IPS DF 4.7 (cell line): ENCODE measurements at regions not wholly inside any gene's neighbourhood (a gene's known extent, or its start where the extent isn't known, plus 50 kb on each side); places are given as distances from the start of the nearest gene placed in this dataset.

Experiments used
- DNase-seq: peaks from one replicate; pipeline ENCODE4 v3.0.0-alpha.2; 2013; ENCODE audit warnings: low spot score; ENCODE audit errors: extremely low read depth

- DNase-seq, result no peak
These were observed 661.5 kb downstream of the BRD1 start for GRCh38 chr22:49166211-49166610.

GRCh38 chr22:49164773-49165320 is 662.8 kb downstream of the BRD1 start:
- no peak for DNase-seq

- DNase-seq, result no peak
These were observed 663.5 kb downstream of the BRD1 start for GRCh38 chr22:49163960-49164690.

DNA sequence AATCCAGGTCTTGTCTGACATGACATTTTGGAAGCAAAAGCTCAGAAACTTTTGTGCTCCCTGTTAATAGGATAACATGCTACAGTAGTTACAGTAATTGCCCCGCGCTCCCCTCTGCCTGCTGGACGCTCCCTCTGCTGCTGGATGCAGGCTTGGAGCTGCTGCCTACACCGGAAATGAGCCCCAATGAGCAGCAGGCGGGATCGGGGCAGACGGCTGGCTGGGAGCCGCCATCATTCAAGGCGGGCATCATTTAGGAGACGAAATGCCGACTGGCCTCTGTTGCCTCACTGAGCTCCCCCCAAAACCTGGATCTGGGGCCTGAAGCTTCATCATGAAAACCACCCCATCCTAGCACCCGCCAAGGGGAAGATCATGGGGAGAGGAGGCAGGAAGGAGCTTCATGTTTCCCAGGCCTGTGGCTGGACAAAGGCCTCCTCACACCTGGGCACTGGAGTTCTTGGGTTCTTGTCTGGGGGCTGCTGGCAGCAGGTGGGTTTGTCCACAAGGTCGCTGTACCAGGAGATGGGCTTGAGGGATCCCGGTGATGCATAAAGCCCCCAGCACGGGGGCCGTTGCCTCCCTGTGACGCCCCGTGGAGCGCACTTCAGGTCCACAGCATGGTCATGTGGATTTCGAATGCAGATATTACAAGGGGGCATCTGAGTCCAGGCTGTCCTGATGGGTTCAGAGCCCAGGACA is 664.3 kb downstream of the BRD1 start:
- DNase-seq, result no peak

DNA sequence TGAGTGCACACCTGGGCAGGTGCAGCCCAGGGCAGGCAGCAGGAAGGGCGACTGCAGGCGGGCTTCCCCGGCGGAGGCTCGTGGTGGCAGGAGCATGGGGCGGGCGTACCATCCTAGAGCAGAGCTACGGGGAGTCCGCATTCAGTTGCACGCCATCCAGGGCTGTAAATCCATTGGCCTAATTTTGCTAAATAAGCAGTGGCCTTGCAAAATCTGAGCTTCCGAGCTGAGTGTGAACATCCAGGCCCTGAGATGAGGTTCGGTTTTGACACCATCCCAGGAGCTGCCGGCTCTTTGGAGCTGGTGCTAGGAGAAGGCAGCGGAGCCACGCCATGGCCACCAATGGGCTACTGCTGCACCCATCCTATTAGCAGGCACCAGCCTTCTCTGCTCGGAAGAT is 664.8 kb downstream of the BRD1 start:
- no peak for DNase-seq

DNA sequence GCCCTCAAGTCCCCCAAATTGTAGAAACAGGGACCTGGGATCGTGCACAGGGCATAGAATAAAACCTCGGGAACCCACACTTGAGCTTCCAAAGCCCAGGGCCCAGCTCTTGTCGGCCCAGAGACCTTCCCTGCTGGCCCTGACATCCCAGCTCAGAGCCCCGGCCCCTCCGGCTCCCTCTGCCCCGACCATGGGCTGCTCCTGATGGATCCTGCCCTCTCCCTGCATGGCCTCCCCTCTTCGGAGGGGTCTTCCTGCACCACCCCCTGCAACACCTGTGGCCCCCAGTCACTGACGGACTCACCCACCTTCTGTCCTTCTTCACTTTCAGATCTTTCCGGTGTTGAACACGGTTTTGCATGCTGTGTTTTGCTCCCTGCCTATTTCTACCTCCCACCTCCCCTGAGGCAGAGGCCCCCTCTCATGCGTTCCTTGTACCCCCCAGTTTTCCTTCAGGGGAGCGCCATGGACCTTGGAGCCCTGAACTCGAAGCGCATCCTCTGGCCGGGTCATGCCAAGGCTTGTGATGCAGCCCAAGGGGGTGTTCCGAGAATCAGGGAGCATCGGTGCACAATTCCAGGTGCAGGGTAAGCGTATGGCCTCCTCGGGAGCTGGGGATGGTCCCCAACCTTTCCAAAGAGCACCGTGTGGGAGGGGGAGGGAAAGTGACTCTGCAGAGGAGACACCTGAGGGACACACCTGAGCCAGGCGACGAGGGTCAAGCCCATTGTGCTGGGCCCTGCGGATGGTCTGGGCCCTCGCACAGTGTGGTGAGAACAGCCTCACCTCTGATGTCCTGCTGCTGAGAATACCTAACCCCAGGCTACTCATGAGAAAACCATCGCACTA is 666.4 kb downstream of the BRD1 start:
- DNase-seq, result no peak

DNA sequence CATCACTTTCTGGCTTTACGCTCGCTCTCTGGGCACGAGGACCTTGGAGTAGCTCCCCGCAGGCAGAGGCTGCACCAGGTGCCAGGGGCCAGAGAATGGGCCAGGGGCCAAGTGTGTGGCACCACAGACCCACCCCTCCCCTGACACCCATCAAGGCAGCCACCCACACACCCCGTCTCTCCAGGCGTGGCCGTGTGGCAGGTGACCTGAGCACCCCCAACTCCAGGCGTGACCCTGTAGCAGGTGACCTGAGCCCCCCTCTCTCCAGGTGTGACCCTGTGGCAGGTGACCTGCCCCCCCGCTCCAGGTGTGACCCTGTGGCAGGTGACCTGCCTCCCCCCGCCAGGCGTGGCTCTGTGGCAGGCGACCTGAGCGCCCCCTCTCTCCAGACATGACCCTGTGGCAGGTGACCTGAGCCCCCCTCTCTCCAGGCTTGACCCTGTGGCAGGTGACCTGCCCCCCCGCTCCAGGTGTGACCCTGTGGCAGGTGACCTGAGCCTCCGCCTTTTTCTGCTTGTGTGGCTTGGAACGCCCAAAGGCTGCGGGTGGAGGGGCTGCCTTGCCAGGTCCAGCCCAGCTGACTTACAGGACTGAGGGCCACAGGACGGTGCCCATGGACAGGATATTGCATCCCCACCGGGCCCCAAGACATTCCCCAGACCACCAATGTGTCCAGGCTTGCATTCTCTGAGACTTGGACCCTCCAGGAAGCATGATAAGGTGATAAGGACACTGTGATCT is 667.2 kb downstream of the BRD1 start:
- no peak for DNase-seq

GRCh38 chr22:49159711-49160110 is 668.0 kb downstream of the BRD1 start:
- DNase-seq, result no peak

GRCh38 chr22:49158741-49159564 is 668.7 kb downstream of the BRD1 start:
- DNase-seq, result no peak

GRCh38 chr22:49157529-49158339 is 669.9 kb downstream of the BRD1 start:
- no peak for DNase-seq

DNA sequence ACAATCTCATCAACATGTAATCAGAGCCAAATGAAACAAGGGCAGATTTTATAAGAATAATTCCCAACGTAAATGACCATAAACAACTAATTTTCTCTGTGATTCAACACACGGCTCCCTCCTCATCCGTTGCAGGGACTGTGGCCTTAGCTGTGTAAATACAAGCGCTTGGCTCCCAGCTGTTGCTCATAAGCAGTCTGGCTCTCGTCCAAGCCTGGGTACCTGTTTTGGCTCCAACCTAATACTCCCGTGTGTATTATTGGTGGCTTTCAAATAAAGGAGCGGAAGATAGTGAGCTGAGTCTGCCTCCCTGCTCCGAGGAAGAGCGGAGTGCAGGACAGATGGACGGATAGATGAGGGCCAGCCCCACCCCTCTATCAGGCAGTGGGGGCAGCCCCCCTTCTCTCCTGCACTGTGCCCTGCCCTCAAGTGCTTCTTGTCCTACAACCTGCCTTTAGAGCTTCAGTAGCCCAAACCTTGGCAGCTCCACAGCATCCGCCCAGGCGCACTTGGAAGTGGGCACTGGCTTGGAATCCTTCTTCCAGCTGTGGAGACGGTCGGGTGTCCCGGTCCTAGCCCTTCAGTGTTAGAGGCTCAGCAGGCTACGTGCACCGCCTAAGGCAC is 670.9 kb downstream of the BRD1 start:
- no peak for DNase-seq

- DNase-seq, result no peak
These were observed 671.7 kb downstream of the BRD1 start for GRCh38 chr22:49155770-49156580.

GRCh38 chr22:49155039-49155769 is 672.5 kb downstream of the BRD1 start:
- no peak for DNase-seq

DNA sequence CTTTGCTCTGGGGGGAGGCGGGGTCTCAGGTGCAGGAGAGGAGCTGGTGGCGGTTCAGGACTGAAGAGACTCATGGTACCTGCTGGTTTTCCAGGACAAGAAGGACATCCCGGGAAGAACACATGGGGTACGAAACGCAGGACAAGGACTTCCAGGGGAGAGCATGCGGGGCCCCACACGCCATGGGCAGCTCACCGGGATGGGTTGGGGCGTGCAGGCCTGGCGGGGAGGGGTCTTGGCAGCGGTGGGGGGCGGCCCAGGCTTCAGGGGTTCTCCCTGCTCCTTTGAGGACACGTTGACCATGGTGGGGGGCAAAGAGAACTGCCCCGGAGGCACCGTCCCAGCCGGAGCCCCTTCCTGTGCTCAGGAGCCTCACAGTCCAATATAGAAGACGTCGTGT is 673.2 kb downstream of the BRD1 start:
- no peak for DNase-seq

DNA sequence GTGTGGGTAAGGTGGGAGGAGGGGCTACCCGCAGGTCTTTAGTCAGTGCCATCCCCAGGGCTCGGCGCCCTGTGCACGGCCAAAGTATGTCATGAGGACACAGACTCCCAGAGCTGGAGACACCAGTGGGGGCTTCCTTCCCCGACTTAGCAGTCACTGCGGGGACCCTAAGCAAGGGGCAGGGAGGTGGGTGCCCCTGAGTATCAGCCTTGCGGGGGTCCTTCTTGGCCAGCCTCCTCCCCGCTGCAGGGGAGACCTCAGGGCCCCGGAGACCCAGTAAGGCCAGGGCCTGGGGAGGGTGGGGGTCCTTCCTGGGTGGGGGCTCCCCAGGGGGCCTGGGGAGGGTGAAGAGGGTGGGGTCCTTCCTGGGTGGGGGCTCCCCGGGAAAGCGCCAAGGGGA is 673.8 kb downstream of the BRD1 start:
- no peak for DNase-seq

GRCh38 chr22:49152939-49153770 is 674.5 kb downstream of the BRD1 start:
- no peak for DNase-seq
